Smooth muscle cell of the brain vasculature (primary cell): ENCODE measurements at regions not wholly inside any gene's neighbourhood (a gene's known extent, or its start where the extent isn't known, plus 50 kb on each side); places are given as distances from the start of the nearest gene placed in this dataset.
"Not testable (repeated sequence)": the region's sequence is repeated elsewhere in the genome, so short reads cannot be mapped to it uniquely, and the experiment has no call there.

Experiments
- DNase-seq: peaks from one replicate; pipeline ENCODE4 v3.0.0-alpha.2; 2012; ENCODE audit warnings: low read depth, low spot score

DNA sequence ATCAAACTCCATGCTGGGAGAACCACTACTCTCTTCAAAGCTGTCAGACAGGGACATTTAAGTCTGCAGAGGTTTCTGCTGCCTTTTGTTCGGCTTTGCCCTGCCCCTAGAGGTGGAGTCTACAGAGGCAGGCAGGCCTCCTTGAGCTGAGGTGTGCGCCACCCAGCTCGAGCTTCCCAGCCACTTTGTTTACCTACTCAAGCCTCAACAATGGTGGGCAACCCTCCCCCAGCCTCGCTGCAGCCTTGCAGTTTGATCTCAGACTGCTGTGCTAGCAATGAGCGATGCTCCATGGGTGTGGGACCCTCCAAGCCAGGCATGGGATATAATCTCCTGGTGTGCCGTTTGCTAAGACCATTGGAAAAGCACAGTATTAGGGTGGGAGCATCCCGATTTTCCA is 185.3 kb downstream of the COX18 start:
- DNase-seq, result not testable (repeated sequence)

DNA sequence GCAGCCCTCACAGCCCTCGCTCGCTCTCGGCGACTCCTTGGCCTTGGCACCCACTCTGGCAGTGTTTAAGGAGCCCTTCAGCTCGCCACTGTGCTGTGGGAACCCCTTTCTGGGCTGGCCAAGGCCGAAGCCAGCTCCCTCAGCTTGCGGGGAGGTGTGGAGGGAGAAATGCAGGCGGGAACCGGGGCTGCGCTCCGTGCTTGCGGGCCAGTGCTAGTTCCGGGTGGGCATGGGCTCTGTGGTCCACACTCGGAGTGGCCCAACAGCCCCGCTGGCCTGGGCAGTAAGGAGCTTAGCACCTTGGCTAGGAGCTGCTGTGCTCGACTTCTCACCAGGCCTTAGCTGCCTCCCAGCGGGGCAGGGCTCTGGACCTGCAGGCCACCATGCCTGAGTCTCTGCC is 192.6 kb downstream of the COX18 start:
- no peak for DNase-seq

DNA sequence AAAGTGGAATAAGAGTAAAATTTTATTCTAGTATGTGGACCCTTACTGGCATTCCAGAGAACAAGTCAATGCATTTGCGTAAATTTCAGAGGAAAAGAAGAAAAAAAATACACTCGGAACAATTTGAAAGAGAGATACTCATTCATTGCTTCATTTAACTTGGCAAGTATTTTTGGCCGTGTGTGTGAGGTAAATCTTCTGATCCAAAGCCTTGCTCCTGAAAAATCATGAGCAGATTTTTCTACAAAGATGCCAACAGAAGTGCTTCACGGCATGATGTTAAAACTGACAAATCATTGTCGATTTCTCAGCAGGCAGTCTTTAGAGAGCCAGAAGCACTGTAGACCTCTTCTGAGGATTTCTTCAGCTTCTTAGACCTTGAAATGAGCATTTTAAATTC is 194.0 kb downstream of the COX18 start:
- no peak for DNase-seq

DNA sequence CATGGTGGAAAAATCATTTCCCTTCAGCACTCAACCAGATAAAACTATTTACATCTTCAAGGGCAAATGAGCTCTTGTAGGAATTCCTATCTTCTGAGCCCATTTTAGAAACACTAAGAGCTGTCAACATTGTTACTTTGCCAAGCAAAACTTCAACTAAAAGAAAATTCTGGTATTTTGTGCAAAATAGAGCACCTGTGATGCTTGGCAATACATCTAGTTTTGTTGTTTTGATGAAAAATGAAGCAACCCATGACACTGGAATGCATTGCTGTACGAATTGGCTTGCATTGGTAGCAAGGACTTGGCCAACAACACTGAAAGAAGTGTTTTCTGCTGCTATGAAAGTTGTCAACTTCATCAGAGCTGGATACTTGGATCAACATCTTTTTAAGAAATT is 194.4 kb downstream of the COX18 start:
- no peak for DNase-seq

DNA sequence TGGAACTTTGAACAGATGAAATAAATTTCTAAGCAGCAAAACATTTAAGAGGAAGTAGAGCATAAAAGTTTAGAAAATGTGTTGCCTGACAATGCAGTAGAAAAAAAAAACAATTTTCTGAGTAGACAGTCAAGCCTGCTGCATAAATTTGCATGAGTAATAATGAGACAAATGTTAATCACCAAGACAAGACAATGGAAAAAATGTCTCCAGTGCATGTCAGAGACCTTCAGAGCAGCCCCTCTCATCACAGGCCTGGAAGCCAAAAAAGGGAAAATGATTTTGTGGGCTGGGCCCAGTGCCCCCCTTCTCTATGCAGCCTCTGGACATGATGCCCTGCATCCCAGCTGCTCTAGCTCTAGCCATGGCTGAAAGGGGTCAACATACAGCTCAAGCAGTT is 204.6 kb downstream of the COX18 start:
- DNase-seq, result no peak

DNA sequence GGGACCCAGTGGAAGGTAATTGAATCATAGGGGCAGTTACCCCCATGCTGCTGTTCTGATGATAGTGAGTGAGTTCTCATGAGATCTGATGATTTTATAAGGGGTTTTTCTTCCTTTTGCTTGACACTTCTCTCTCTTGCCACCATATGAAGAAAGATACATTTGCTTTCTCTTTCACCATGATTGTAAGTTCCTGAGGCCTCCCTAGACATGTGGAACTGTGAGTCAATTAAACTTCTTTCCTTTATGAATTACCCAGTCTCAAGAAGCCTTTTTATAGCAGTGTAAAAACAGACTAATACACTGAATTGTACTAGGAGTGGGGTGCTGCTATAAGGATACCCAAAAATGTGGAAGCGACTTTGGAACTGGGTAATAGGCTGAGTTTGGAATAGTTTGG is 205.2 kb downstream of the COX18 start:
- not testable (repeated sequence) for DNase-seq

DNA sequence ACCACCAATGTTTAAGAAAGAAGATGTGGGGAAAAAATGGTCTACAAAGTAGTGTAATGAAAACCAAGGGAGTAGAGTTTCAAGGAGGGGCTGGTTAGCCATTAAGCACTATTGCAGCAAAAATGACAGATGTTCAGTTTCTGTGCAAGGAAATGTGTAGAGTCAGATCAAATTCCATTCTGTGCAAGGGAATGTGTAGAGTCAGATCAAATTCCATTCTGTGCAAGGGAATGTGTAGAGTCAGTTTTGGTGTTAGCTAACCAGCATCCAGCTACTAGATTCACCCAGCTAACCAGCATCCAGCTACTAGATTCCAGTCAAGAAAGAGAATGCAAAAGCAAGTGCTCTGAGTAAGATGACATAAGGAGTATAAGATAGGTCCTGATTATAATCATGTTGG is 208.8 kb downstream of the COX18 start:
- DNase-seq, result no peak

DNA sequence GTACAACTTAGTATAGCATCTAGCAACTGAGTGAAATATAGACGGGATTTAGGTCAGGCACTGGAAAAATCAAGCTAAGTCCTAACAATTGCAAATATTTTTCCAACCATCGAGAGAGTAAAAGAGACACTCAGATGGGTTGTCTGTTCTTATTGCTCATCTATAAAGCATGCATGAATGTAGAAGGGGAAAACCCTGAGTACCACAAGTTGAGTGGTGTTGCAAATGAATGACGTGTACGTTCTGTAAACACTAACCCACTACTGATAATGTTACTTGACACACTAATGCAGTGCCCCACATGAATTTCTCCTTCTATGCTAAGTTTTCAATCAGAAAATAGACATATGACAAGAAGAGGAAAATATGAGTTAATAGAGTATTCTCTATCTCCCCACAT is 211.2 kb downstream of the COX18 start:
- no peak for DNase-seq

DNA sequence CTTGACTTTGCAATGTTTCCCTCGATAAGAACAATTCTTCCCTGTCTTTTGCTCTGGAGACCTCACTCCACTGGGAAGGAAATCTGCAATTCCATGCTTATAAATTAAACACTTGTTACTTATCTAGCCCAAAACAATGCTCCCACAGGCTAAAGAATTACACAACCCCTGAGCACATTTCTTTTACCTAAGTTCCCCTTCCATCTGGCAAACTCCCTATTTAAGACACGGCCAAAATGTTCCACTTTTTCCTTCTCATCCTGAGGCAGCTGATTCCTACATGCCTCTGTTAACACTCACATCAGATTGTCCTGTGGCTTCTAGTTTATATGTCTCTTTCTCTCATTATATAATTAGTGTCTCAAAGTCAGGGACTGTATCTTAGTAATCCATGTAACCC is 211.7 kb downstream of the COX18 start:
- no peak for DNase-seq

DNA sequence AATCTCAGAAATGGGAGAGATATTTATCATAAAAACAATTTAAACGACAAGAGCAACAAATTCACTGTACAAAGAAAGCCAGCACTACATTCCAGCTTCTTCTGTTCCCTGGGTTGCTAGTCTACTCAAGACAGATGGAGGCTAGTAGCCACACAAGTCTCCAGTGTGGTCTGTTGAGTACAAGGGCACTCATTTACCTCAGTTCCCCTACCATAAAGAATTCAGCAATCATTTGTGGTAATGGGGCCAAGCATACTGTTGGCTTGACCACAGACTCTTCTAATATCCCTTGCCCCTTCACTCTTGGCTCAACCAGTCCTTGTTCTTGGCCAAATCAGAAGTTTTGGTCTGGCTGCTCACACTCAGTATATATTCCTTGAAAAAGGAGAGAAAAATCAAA is 212.3 kb downstream of the COX18 start:
- no peak for DNase-seq

DNA sequence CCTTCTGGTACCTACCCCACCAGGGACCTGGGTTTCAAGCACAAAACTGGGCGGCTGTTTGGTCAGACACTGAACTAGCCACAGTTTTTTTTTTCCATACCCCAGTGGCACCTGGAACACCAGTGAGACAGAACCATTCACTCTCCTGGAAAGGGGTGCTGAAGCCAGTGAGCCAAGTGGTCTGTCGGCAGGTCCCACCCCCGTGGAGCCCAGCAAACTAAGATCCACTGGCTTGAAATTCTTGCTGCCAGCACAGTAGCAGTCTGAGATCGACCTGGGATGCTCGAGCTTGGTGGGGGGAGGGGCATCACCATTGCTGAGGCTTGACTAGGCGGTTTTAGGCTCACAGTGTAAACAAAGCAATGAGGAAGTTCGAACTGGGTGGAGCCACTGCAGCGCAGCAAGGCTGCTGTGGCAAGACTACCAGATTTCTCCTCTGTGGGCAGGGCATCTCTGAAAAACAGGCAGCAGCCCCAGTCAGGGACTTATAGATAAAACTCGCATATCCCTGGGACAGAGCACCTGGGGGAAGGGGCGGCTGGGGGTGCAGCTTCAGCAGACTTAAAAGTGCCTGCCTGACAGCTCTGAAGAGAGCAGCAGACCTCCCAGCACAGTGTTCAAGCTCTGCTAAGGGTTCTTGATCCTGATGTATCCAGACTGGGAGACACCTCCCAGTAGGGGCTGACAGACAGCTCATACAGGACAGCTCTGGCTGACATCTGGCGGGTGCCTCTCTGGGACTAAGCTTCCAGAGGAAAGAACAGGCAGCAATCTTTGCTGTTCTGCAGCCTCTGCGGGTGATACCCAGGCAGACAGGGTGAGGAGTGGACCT is 223.0 kb downstream of the COX18 start:
- DNase-seq, result no peak

DNA sequence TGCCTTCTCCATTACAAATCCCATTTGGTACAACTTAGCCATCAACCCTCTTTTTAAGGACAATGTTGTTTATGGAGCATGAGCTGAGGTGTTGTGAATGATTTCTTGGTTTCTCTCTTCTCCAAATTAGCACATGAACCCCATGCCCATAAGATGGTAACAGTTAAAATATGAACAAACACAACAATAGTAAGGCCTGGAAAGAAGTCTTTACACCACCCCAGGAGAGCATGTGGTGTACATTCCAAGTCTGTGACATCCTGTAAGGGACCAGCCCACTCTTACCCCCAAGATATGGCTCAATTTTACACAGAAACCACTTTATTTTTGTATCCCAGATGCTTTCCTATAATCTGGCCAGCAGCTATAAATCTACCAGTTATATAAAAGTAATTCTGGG is 226.1 kb downstream of the COX18 start:
- no peak for DNase-seq

DNA sequence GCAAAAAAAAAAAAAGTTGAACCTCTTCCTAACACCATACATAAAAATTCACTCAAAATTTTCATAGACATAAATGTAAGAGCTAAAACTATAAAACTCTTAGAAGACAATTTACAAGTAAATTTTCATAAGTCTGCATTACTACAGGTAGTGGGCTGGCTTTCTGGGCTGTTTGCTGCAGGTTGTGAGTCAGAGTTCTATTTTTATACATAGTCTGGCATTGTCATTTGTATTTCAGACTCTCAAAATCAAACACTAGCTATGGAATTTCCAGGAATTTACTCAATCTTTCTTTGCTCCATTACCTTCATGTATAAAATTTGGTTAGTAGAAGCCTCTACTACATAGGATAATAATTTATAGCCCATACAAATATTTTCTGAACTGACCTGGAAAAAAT is 227.2 kb downstream of the COX18 start:
- no peak for DNase-seq

DNA sequence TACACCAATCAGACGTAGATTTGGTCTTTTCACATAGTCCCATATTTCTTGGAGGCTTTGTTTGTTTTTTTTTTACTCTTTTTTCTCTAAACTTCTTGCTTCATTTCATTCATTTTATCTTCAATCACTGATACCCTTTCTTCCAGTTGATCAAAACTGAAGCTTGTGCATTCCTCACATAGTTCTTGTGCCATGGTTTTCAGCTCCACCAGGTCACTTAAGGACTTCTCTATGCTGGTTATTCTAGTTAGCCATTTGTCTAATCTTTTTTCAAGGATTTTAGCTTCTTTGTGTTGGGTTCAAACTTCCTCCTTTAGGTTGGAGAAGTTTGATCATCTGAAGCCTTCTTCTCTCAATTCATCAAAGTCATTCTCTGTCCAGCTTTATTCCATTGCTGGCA is 229.3 kb downstream of the COX18 start:
- DNase-seq, result not testable (repeated sequence)

DNA sequence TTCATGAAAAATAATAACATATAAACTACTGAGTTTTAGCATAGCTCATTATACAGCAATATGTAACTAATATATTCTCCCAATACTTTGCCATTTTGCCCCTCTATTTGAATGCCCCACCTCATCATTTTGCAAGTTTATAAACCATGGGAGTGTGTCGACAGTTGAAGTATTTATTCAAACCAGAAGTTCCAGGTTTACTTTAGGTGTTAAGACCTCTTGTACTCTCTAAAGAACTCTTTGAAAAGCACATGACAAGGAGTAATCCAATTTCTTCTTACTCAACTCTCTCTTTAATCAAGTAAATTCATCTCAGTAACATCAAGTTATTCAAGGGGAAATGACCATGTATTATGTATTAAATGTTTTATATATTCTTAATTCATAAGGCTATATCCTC is 240.7 kb downstream of the COX18 start:
- no peak for DNase-seq

DNA sequence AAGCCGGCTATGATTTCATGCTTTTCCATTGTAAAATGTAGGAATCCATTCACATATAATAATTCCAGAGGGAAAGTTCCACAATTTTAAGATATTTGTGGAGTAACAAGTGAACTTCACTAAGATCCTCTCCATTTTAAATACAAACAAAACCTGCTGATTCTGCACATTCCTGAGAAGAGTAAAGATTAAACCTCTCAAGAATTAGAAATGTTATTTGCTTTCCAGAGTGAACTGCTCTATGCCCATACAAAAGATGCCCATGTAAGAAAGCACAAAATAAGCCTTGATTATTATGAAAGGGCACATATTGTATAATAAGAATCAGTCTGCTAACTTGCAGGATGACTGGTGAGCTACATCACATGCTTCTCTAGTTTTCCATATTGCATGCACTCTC is 241.5 kb downstream of the COX18 start:
- no peak for DNase-seq

DNA sequence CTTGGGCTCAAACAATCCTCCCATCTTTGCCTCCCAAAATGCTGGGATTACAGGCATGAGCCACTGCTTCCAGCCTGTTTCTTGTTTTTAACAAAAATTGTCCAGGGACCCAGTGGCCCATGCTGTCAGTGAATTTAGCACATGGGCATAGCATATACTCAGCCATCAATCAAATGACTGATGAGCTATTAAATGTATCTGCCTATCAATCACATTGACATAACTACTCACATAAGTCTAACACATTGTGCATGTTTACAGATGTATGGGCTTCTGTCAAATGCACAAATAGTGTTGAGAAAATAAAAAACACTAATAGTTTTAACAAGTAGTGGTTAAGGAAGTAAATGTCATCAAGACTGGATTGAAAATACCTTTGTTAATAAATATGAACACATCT is 249.4 kb downstream of the COX18 start:
- no peak for DNase-seq

DNA sequence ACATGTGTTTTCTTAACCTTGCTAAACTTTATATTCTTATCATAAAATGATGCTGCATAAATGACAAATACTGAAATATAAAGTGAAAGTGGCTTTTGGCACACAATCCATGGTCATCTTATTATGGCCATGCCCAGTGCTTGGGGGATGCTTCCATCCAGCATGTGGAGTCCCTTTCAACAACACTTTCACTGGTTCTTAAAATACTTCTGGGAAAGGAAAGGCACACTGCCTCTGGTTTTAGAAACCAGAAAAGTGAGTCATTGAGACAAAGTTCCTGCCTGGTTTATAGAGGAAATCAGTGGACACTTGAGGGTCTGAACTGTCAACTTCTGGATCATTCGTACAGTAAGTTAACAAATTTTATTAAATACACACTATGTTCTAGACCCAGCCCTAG is 248.0 kb upstream of the ADAMTS3 start:
- no peak for DNase-seq

DNA sequence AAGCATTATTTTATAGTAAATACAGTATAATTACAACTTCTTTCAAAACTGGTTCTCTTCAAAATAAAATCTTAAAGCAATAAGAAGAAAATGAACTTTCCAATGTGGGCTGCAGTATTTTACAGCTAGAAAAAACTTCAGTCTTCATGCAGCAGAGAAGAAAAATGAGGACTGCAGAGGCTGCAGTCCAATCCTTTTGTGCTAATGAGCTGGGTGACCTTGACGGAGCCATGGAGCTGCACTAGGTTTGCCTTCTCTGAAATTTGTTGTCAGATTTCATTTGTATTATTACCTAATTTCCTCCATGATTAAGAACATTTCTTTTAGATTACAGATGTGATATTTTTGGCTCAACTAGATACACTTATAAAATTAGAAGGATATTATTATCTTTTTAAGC is 245.2 kb upstream of the ADAMTS3 start:
- no peak for DNase-seq

DNA sequence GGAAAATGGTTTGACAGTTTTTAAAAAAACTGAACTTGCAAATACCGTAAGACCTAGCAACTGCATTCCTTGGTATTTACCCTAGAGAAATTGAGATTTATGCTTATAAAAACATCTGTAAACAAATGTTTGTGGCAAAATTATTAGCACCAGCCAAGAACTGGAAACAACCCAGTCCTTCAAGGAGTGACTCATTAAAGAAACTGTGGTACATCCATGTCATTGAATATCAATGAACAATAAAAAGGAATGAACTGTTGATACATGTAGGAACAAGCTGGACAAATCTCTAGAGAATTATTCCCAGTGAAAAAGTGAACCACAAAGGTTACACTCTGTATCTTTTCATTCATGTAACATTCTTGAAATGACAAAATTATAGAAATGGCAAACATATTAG is 240.2 kb upstream of the ADAMTS3 start:
- DNase-seq, result no peak

DNA sequence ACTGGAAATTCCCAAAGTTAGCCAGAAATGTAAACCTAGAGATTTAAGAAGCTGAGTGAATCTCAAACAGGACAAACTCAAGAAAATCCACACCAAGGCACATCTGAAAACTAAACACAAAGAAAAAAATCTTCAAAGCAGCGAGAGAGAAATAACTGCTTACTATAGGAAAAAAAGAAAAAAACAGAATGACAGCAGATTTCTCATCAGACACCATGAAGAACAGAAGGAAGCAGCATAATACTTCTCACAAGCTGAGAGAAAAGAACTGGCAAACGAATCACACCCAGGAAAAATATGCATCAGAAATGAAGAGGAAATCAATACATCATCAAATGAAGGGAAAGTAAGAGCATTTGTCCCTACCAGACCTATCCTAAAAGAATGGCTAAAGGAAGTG is 236.3 kb upstream of the ADAMTS3 start:
- DNase-seq, result no peak

DNA sequence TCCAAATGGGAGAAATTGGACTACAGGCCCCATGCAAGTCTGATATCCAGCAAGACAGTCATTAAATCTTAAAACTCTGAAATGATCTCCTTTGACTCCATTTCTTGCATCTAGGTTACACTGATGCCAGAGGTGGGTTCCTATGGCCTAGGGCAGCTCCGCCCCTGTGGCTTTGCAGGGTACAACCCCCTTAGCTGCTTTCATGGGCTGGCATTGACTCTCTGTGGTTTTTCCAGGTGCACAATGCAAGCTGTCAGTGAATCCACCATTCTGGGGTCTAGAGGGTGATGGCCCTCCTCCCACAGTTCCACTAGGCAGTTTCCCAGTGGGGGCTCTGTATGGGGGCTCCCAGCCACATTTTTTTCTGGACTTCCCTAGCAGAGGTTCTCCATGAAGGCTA is 228.5 kb upstream of the ADAMTS3 start:
- DNase-seq, result no peak

DNA sequence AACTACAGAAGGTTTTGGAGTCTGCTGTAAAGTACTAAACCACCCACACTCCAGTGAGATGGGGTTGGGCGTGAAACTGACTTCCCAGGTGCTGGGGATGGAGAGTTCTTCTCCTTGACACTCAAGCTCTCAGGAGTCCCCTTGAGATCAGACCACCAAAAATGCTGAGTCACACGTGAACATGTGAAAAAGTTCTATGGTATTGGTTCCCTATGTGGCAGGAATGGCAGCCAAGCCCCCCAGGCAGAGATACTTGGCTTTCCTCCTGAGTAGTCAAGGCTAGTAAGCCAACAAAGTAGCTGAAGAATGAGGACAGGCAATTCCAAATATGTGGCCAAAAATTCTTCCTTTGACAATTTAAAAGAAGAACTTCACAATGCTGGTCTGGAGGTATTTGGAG is 222.0 kb upstream of the ADAMTS3 start:
- no peak for DNase-seq

DNA sequence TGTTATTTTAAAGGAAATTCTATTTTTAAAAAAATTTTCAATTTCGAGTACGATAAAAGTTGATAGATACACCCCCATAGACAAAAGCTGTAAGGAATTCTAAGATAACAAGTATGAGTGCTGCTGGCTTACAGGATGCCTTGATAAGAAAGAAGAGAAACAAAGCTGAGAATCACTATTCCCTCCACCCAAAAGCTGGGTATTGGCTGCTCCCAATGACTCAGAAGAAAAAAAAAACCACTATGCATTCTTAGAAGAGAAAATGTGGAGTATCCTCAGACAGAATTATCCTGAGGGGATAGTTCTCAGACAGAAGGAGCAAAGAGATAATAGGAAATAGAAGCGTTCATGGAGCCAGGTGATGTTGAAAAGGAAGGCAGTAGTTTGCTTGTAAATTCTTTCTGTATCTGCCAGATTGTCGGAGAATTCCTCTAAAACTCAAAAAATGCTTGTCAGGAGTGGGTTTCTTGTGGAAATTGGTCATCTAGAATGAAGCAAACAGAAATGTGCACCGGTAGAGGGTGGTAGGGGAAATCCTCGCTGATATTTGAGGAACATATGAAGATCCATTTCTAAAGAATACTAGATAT is 217.5 kb upstream of the ADAMTS3 start:
- no peak for DNase-seq
